AG09319 (cell line): ENCODE measurements at regions not wholly inside any gene's neighbourhood (a gene's known extent, or its start where the extent isn't known, plus 50 kb on each side); places are given as distances from the start of the nearest gene placed in this dataset.

Experiments used
- DNase-seq: peaks from one replicate; pipeline ENCODE4 v3.0.0-alpha.2; 2010; ENCODE audit warnings: low read depth; ENCODE audit errors: extremely low read depth
- CTCF ChIP-seq: IDR thresholded peaks from 2 replicates; pipeline ENCODE4 v1.5.1; 2011; ENCODE audit warnings: low read depth, mild to moderate bottlenecking, inconsistent platforms, low read length, moderate library complexity

- DNase-seq = no peak
- TF ChIP-seq CTCF = no peak
Measured at GRCh38 chr10:124301736-124302135, 117.0 kb downstream of the OAT start.

DNA sequence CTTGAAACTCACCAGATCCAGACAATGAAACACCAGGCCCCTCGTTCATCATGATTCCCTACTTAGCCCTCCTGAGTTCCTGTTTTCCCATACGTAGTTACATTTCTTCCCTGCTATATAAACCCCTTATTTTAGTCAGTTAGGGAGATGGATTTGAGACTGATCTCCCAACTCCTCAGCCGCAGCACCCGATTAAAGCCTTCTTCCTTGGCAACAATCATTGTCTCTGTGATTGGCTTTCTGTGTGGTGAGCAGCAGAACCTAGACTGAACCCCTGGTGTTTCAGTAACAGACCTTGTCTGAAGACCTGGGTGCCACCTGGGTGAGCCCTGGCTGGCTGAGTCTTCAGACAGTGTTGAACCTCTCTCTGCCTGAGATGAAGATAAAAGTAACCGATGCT, 118.0 kb downstream of the OAT start:
- DNase-seq = no peak
- TF ChIP-seq CTCF = no peak

GRCh38 chr10:124300224-124300623, 118.5 kb downstream of the OAT start:
- TF ChIP-seq CTCF = no peak
- DNase-seq = no peak

GRCh38 chr10:124299696-124300095, 119.0 kb downstream of the OAT start:
- no peak for DNase-seq
- no peak for TF ChIP-seq CTCF

- no peak for DNase-seq
- TF ChIP-seq CTCF = no peak
Measured at GRCh38 chr10:124298891-124299290, 119.8 kb downstream of the OAT start.

- DNase-seq = no peak
- no peak for TF ChIP-seq CTCF
Measured at GRCh38 chr10:124296813-124297788, 121.6 kb downstream of the OAT start.

DNA sequence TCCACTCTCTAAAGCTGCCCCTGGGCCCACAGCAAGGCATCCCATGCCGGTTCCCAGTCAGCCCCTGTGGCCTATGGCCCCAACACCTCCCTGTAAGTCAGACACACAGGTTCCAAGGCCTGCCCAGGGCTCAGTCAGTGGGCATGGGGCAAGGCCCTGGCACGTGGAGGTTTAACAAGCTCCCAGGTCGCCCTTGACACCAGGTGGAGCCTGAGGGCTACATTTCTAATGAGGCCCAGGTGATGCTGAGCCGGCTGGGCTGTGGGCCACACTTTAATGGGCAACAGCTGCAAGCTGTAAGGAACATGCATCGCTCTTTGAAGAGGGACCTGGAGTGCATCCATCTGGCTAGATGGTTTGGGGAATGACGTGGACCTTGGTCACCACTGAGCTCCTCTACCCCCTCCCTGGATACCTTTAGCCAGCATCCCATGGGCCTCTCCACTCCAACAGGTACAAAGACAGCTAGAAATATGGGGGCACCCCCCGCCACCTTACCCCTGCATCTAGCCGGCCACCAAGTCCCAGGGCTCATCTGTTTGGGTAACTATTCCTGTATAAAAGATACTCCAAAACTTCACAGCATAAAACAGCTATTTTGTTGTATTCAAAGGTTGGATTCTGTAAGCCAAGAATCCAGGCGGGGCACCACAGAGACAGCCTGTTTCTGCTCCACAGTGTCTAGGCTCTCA, 122.5 kb downstream of the OAT start:
- TF ChIP-seq CTCF = peak; percentile 36
- peak; percentile 73 for DNase-seq
